ENCODE measurements at regions not wholly inside any gene's neighbourhood (a gene's known extent, or its start where the extent isn't known, plus 50 kb on each side); places are given as distances from the start of the nearest gene placed in this dataset.

DNA sequence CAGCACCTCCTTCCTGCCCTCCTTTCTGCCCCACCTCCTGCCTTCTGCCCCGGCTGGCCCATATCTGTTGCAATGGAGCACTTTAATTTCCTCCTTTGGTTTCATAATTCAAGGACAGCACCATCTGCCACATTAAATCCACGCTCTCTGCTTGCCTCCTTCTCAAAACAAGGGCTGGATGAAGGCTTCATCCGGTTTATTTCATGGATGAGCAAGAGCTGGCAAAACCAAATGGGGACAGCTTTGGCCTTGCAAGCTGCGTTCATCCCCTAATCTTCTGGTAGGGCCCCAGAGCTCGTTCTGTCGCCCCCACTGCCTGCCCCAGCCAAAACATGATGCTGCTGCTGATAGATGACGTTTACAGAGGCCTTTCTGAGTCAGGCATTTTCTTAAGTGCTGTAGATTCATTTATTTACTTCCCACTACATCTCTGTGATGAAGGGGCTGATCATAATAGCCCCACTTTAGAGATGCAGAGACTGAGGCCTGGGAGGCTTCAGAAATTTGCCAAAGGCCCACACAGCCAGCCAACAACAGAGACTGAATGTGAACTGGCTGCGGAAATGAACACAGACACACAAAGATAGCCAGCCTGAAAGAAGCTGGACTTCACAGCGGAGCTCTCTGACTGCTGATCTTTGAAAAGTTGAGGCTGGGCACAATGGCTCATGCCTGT, 115.6 kb upstream of the CPEB4 start:
- DNase-seq (ENCODE audit: low read depth, low spot score): no peak
- in situ Hi-C loops (cut with HindIII; ENCODE audit: low sequenced_read_pairs): no loop called here
- TF ChIP-seq, protein P1, sequence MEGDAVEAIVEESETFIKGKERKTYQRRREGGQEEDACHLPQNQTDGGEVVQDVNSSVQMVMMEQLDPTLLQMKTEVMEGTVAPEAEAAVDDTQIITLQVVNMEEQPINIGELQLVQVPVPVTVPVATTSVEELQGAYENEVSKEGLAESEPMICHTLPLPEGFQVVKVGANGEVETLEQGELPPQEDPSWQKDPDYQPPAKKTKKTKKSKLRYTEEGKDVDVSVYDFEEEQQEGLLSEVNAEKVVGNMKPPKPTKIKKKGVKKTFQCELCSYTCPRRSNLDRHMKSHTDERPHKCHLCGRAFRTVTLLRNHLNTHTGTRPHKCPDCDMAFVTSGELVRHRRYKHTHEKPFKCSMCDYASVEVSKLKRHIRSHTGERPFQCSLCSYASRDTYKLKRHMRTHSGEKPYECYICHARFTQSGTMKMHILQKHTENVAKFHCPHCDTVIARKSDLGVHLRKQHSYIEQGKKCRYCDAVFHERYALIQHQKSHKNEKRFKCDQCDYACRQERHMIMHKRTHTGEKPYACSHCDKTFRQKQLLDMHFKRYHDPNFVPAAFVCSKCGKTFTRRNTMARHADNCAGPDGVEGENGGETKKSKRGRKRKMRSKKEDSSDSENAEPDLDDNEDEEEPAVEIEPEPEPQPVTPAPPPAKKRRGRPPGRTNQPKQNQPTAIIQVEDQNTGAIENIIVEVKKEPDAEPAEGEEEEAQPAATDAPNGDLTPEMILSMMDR (IDR thresholded peaks at IDR 0.05; ENCODE audit: low read depth, low read length): no peak

DNA sequence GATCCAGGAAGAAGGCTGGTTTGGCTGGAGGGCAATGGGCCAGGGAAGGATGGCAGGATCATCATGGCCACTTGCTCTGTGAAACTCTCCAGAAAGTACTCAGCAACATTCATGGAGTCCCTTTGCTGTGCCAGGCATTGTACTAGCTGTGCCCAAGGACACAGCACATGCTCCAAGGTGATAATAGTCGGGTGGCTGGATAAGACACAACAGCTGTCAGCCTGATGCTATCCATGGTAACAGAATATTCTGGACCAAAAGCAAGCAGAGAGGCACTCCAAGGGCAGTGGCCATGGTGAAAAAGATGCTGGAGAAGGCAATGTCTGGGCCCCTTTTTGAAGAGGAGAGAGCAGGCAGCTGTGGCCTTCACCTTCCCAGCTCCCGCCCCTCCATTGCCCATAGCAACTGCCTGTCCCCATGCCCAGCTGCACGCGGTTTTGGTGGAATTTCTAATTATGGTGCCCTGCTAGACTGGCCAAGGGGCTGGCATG, 113.8 kb upstream of the CPEB4 start:
- no peak overlapping the region for H3K4me3 ChIP-seq (ENCODE audit: low read depth, low read length)
- no peak for DNase-seq (ENCODE audit: low read depth, low spot score)
- TF ChIP-seq, protein P1 (IDR thresholded peaks at IDR 0.05; ENCODE audit: low read depth, low read length): no peak
- in situ Hi-C loops (cut with HindIII; ENCODE audit: low sequenced_read_pairs): no loop called here

More for the DNA sequence above, 115.6 kb upstream of the CPEB4 start:
- no peak overlapping the region for H3K4me3 ChIP-seq (ENCODE audit: low read depth, low read length)

DNA sequence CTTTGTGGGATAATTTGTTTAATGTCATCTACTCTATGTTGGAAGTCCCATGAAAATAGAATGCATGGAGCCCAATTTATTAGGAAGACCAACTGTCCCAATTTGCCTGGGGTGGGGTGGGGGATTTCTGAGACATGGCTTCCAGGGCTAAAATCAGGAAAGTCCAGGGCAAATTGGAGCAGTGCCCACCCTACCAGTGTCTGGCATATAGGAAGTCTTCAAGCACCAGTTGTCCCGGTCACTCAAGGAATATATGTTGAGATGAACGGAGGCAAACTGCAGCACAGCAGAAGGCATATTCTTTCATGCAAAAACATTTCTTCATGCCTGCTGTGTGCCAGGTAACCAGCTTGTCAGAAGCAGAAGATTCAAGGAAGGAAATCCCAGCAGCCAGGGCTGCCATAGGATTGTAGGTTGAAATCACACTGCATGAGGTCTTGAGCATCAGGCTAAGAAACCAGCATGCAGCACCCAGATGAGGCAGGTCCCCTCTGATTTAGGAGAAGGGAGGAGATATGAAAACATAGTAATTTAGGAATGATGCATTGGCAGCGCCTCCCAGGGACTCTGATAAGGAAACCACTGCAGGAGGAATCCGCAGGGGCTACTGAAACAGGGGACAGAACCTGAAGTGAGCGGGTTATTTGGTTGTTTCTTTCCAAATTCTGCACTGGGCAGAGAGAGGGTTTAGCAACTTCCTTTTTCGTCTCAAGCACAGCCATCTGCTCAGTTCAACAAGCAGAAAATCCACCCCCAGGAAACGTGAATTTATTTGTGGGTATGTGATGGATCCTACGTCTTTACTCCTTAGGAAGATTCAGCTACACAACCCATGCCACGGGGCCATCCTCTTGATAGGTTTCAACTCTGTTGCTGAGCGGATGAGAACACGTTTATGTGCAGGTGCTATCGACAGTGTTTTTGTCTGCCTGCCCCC, 112.6 kb upstream of the CPEB4 start:
- TF ChIP-seq, protein P1 (IDR thresholded peaks at IDR 0.05; ENCODE audit: low read depth, low read length): no peak
- DNase-seq (ENCODE audit: low read depth, low spot score): no peak
- in situ Hi-C loops (cut with HindIII; ENCODE audit: low sequenced_read_pairs): no loop called here
- H3K4me3 ChIP-seq (ENCODE audit: low read depth, low read length): no peak overlapping the region

DNA sequence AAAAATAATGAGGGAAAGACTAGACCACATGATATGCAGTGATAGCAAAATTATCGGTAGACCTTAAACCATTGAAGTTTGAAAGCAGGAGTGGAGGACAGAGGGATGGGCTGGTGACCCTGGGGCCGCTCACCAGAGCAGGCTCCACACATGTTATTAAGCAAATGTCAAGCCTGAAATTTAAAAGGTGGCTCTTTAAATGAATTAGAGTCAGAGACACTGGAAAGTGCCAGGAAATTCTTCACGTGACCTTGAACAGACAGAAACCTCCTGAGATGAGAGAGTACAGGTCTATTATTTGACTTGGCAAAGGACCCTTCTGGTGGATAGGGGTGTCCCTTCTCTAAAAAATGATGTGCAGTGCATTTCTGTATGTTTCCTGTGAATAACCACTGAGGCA, 111.0 kb upstream of the CPEB4 start:
- TF ChIP-seq, protein P1 (IDR thresholded peaks at IDR 0.05; ENCODE audit: low read depth, low read length): no peak
- DNase-seq (ENCODE audit: low read depth, low spot score): no peak
- no peak overlapping the region for H3K4me3 ChIP-seq (ENCODE audit: low read depth, low read length)
- in situ Hi-C loops (cut with HindIII; ENCODE audit: low sequenced_read_pairs): no loop called here

DNA sequence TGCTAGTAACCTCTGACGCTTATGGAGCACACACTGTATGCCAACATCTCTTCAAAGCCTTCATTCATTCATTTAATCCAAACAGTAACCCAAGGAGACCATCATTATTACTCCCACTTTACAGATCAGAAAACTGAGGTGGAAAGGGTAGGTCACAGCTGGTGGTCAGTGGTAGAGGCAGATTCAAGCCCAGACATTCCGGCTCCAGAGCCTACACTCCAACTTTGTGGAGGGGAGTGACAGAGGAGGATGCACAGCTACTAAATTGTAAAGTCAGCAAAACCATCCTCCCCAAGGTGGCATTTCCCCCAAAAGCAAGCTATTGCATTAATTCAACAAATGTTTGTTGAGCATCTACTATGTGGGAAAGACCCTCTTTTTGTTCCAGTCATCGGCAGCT, 110.5 kb upstream of the CPEB4 start:
- TF ChIP-seq, protein P1 (IDR thresholded peaks at IDR 0.05; ENCODE audit: low read depth, low read length): no peak
- in situ Hi-C loops (cut with HindIII; ENCODE audit: low sequenced_read_pairs): no loop called here
- no peak for DNase-seq (ENCODE audit: low read depth, low spot score)
- H3K4me3 ChIP-seq (ENCODE audit: low read depth, low read length): no peak overlapping the region

DNA sequence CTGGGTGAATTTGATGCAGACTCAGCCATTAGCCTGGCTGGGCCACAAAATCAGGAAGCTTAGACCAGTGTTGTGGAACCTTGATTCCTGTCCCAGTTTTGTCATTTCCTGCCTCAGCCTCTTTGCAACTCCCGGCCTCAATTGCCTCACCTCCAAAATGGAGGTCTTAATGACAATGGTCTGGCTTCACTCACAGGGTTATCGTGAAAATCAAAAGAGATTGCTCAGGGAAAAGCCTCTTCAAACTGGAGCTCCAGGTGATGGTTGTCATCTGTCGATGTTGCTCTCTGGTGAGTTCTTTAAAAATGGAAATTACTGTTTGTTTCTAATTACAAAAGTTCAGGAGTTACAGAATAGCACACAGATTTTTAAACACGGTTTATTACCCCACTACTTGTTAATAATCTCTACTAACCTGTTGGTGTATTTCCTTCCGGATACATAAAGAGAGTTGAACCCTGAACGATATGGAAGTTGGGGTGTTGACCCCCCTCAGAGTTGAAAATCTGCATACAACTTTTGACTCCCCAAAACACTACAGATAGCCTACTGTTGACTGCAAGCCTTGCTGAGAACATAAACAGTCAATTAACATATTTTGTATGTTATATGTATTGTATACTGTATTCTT, 109.9 kb upstream of the CPEB4 start:
- in situ Hi-C loops (cut with HindIII; ENCODE audit: low sequenced_read_pairs): no loop called here
- TF ChIP-seq, protein P1 (IDR thresholded peaks at IDR 0.05; ENCODE audit: low read depth, low read length): no peak
- H3K4me3 ChIP-seq (ENCODE audit: low read depth, low read length): no peak overlapping the region
- no peak for DNase-seq (ENCODE audit: low read depth, low spot score)

All from astrocyte of the spinal cord (primary cell).